ENCODE measurements at regions not wholly inside any gene's neighbourhood (a gene's known extent, or its start where the extent isn't known, plus 50 kb on each side); places are given as distances from the start of the nearest gene placed in this dataset.

GRCh38 chr1:34648501-34648900 is 106.3 kb upstream of the GJB5 start:
- no peak for TF ChIP-seq POLR2A (IDR thresholded peaks at IDR 0.05; ENCODE audit: low read depth)
- no peak for TF ChIP-seq CTCF (IDR thresholded peaks at IDR 0.05)
- TF ChIP-seq POLR2AphosphoS5 (IDR thresholded peaks at IDR 0.05): no peak
- TF ChIP-seq EP300 (IDR thresholded peaks at IDR 0.05): no peak

Measured in esophagus muscularis mucosa (tissue), 4 donors.